GM18517 (cell line): ENCODE measurements at regions not wholly inside any gene's neighbourhood (a gene's known extent, or its start where the extent isn't known, plus 50 kb on each side); places are given as distances from the start of the nearest gene placed in this dataset.

ENCODE experiments used
- ATAC-seq: cut with Tn5 transposase; IDR thresholded peaks from one replicate; pipeline ENCODE4 v1.9.1; 2021; ENCODE audit warnings: mild to moderate bottlenecking, moderate library complexity; ENCODE audit not compliant: unreplicated experiment

DNA sequence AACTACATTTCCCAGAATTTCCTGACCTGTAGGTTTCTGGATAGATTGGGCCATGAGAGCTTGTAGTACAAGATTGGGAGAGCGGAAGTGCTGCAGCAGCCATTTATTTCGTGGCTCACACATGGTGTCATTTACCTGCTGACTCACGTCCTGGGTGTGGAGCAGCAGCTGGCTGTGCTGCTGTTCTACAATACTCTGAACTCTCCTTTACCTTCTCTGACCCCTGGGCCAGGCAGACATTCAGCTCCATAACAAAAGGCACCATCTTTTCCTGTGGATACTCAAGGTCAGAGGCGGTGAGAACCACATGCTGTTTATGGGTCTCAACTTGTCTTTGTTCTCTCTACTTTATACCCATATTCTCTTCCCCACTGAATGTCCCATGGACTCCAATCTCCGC, 490.2 kb downstream of the IGSF11 start:
- ATAC-seq = no peak

DNA sequence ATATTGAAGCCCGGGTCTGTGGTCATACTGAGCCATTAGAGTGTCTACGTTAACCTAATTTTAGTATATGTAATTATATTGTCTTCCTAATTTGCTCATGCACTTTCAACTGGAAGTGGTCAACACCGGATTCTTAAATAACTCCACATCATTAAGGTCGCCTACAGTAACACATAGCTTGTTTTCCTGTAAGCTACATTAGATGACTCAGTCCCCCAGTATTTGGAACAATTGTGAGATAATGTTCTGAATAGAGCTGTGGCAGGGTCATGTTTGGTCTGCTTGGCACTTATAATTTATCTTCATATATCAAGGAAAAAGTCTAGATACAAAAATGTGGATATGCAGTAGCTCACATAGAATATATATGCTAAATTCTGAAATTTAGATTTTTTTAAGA, 486.2 kb downstream of the IGSF11 start:
- no peak for ATAC-seq

DNA sequence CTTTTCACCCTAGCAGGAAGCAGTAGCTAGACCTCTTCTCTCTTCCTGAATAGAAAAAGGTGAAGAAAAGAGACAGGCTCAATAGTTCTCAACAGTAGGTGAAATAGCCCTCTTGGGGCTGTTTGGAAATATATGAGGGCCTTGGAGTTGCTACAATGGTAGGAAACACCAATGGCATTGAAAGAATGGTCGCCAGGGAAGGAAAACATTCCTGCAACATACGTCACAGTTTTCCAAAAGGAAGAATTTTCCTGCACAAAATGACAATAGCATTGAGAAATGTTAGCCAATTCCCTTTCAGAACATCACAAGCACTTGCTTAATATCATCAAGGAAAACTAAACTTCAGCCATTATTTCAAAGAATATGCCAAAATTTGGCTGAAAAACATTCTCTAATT, 484.5 kb downstream of the IGSF11 start:
- ATAC-seq = no peak

DNA sequence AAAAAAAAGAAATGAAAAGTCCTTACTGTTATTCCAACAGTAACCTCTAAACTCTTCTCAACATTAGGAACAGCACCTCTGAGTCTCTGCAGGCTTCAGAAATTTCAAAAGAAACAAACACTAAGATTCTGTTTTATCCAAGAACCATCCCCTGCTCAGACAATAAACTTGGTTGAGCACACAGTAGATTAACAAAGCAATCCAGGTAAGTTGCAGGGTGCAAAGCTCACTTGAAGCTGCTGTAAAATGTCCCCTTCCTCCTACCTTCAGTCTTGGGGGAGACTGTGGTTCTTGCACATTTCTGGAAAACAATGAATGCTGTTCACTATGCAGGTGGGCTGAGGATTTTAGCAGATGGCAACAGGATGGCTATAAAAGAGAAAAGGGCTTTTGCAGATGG, 484.1 kb downstream of the IGSF11 start:
- no peak for ATAC-seq

DNA sequence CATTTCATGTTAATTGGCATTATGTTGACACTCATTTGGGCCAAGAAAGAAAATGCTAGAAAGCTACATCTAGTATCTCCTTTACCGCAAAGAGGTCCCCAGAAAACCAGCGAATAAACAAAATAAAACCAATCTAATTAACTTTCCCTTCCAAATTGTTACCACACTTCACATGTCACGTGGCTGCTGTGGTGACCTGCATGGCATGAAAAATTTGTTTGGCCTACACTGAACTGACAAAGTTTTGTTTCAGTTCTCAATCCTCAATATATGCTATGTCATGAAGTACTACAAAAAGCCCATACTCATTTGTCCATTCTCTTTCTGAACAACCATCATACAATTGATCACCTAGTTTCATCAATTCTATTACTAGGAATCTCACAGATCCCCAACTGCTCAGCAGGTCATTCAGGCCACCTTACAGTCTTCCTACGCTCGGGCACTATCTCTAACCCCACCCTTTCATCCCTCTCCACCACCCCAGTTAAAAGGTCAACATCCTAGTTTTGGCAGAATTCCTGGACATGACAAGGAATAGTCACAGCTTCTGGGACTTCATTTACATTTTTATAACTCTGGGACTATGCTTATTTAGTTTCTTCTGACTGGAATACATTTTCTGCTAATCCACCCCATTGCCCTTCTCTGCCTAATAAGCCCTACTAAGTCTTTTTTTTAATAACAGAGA, 480.4 kb downstream of the IGSF11 start:
- no peak for ATAC-seq

DNA sequence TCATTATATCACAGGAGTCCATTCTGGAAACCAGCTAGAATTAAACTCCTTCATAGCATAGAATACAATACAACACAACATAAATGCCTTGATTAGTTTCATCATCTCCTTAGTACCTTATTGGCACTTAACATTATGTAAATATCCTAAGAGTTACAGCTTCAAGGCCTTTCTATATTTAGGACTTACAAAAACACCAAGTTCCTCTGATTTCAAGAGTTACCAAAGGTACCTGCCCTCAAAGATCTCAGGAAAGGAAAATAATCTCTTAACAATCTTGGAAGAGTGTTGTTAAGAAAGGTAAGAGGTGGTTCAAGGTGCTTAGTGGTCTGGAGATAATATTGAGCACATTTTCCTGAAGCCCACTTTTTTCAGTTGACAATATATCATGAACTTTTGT, 477.7 kb downstream of the IGSF11 start:
- ATAC-seq = no peak

DNA sequence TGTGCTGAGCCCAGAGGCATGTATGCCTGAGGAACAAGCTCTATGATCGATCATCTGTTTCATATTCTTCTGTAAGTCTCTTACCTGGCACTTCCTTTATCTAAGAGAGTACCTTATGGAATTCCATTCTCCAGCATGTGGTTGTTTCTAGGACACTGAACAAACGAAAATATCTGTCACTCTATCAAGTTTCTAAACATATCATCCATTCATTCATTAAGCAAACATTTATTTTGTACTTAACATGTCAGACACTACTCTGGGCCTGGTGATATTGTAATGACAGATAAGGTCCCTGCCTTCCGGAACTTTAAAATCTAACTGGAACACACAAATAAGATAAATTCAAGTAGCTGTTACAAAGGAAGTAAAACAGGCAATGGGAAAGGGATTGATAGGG, 477.1 kb downstream of the IGSF11 start:
- ATAC-seq = no peak

DNA sequence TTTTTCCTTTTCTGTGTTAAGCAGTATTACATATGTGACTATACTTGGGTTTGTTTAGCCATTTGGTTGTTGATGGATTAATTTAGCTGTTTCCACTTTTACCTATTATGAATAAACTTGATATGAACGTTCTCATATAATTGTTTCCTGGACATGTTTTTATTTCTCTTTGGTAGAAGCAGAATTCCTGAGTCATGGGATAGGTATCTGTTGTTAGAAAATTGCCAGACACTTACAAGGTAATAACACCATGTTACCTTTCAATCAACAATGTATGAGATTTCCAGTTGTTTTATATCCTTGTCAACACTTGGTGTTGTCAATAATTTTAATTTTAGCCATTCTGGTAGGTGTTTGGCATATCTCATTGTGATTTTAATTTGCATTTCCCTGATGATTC, 475.4 kb downstream of the IGSF11 start:
- no peak for ATAC-seq

DNA sequence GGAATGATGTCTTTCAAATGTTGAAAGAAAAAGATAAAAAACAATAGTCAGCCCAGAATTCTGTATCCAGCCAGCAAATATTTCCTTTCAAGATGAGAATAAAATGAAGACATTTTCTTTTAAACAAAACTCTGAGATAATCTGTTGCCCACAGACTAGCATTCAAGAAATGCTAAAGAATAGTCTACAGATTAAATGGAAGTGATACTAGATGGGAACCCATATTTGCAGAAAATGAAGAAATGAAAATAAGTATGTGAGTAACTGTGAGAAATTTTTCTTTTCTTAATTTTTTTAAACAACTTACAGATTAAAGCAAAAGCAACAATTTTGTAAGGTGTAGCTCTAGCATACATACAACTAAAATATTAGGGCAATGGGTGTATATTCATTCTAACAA, 469.8 kb downstream of the IGSF11 start:
- no peak for ATAC-seq

DNA sequence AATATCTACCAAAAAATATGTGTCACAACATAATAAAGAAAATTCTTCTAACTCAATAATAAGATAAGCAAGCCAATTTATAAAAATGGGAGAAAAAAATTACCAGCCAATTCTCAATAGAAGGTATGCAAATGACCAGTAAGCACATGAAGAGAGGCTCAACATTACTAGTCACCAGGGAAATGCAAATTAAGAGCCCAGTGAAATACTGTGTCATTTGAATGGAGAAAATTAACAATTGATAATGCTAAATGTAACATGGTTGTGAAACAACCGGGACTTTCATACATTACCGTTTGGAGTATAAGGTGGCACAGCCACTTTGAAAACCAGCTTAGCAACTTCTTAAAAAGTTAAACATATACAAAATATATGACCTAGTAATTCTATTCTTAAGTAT, 460.7 kb downstream of the IGSF11 start:
- ATAC-seq = no peak

DNA sequence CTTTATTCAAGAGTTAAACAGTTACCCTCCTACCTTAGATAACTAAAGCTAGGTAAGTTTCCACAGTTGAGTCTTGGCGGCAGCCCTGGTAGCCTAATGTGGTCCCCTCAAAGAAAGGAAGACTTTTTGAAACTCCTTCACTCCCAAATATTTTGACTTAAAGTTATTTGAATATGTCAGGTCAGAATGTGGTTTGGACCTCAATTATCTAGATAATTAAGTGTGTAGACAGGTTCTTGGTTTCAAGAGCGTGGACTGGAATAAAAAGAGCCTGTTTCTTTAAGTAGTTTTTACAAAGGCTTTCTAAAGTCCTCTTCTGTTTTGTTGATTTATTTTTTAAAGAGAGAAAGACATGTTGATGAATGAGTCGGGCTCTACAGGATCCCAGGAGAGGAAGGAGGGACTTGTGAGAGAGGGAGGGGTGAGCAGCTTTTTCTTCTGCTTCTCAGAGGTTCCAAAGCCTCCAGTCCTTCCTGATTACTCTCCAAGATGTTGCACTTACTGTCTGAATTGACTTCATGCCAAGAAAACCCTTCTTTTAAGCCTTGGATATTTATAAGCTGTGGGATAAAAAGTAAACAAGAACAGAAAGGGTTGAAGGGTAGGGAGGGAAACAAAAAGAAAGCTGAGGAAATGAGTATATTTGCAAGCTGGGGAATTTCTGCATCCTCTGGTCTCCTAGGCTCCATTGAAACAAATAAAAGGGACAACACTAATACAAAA, 457.4 kb downstream of the IGSF11 start:
- ATAC-seq = no peak

DNA sequence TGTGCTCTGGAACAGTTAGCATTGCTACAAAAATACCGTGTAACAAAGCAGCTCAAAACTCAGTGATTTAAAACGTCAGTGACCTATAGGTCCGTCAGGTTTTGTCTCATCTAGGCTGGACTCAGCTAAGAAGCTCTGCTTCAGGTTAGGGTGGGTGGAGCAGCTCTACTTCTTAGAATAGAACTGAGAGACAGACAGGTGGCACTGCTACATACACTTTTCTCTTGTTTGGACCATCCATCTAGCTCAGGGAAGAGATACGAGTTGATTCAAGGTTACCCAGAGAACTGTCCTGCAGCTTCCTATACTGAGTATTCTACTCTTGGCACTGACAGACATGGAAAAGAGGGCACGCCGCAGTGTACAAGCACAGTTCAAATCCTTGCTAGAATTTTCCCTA, 456.1 kb downstream of the IGSF11 start:
- ATAC-seq = no peak

DNA sequence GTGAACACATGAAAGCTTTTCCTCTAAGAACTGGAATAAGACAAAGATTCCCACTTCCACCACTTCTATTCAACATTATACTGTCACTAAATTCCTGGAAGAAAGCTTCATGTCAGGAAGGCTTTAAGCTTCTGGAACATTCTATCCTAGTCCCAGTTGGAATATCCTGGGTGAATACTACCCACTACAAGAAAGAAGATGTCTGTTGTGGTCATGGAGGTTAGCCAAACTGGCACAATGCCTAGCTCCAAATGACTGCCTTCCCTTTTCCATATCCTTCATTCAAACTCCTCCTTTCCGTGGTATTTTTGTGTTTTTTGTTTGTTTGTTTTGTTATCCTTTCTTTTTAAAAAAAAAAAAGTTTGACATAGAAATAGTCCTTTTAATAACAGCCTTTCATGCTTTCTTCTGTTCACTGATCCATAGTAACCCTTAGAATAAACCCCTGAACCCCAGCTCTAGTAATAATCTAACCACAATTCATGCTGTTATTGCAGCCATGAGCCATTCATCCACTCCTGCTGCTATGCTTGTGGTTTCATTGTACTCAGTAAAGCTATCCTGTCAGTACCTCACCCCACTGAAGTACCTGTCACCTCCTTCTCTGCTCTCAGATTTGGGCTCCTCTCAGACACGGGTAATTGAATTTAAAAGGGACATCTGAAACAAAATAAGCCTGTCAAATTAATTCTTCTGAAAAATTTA, 447.5 kb downstream of the IGSF11 start:
- ATAC-seq = no peak

DNA sequence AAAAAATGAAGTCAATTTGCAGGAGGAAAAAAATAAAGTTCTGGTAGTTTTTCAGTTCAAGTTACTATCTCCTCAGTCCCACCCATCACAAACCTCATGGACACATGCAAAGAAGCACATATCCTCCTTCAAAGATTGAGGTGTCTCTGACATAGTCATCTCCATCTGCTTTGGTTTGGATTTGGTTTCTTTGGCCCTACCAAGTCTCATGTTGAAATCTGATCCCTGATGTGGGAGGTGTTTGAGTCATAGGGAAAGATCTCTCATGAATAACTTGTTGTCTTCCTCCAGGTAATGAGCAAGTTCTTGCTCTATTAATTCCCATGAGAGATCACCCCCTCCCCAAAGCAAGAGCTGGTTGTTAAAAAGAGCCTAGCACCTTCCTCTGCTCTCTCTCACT, 446.8 kb downstream of the IGSF11 start:
- ATAC-seq = no peak

DNA sequence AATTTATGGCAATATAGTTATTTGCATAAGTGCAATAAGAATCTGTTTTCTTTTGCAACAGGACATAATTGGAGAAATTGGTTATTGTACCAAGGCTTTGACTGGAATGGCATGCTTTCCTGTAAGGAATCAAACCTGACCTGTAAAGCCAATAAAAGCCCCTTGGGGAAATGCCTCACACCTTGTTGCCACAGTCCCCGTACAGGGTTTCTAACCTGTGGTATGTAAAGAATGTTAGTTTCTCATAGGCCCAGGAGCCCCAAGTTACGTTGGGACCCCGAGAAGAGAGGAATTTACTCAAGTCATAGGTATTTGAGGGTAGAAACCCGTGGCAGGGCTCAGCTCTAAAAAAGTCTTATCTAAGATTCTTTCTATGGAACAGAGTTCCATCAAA, 441.4 kb downstream of the IGSF11 start:
- ATAC-seq = no peak

DNA sequence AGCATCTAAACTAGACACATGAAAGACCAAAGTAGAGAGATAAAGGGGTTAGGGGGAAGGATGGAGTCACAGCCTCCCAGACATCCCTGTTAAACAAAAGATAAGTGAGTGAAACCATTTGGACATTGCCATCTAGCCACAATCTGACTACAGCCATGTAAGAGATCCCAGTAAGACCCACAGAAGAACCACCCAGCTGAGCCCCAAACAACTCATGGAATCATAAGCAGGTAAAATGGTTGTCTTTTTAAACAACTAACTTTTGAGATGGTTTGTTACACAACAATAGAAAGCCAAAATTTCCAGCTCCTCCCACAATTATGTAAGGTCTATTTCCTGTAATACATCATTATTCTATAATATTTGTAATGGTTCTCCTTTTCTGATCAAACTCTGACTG, 437.5 kb downstream of the IGSF11 start:
- no peak for ATAC-seq

DNA sequence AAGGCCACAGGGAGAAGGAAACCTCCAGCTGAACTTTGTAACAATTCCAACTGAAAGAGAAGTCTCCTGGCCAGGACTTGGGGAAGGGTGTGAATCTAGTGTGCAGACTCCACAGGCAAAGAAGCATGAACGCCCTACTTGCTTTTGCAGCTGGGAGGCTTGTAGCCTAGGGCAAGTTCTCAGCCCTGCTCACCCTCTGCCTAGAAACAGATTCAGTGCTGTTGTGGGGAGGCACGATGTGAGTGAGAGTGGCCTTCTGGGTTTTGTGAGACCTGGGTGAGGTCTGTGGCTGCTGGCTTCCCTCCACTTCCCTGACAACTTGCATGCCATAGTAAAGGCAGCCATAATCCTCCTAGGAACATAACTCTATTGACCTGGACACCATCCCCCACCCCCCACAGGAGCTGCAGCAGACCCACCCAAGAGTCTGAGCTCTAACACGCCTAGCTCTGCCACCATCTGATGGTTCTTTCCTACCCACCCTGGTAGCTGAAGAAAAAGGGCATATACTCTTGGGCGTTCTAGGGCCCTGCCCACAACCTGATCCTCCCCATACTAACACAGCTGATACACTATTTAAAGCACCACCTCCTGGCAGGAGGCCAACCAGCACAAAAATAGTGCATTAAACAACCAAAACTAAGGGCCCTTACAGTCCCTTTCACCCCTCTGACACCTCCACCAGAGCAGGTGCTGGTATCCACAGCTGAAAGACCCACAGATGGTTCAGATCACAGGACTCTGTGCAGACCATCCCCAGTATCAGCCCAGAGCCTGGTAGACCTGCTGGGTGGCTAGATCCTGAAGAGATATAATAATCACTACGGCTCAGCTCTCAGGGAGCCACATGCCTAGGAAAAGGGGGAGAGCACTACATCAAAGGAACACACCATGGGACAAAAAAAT, 426.5 kb downstream of the IGSF11 start:
- ATAC-seq = no peak

DNA sequence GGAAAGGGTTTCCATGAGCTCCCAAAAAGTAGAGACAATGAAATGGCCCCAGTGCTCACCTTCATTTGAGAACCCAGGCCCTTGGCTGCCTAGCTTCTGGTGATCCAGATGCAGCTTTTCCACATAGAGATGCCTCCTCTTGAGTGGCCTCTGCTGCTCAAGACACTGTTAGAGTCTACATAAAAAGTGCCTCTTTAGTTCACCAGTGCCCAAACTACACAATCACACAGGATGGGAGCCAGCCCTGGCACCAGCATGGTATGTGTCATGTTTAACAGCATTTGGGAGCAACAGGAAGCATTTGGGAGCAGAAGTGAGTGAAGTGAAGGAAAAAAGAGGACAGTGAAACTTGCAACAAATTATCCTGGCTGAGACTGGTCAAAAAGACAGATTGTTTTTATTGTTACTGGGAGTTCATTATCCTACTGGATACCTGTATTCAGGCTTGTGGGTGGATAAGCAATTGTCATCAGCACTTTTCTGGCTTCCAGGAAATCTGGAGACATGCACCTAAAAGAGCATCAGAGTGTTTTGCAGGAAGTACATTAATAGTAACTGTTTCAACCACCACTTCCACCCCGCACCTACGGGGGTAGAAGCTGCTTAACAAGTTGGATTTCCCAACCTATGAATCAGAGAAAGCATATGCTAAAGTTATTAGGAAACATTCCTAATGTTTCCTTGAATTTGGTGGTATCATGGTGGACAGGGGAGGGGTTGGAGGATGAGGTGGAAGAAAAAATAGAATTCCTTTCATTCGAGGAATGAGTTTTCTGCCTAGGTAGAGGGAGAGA, 416.2 kb downstream of the IGSF11 start:
- ATAC-seq = no peak

DNA sequence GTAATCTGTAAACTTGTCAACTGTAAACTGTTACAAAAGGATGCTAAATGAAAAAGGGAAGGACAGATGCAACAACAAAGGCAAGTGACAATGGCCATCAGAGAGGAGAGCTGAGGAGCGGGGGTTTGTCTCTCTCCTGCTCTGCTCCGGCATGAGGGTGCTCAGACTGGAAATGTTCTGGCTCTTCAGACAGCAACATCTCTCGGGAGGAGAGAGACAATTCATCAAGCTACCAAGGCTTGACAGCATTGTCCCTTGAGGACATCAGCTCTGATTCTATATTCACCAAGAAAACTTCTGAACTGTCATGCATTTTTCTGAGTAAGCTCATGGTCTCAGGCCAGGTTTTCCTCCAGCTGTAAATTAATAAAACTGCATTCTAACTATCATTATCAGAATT, 408.2 kb downstream of the IGSF11 start:
- no peak for ATAC-seq

DNA sequence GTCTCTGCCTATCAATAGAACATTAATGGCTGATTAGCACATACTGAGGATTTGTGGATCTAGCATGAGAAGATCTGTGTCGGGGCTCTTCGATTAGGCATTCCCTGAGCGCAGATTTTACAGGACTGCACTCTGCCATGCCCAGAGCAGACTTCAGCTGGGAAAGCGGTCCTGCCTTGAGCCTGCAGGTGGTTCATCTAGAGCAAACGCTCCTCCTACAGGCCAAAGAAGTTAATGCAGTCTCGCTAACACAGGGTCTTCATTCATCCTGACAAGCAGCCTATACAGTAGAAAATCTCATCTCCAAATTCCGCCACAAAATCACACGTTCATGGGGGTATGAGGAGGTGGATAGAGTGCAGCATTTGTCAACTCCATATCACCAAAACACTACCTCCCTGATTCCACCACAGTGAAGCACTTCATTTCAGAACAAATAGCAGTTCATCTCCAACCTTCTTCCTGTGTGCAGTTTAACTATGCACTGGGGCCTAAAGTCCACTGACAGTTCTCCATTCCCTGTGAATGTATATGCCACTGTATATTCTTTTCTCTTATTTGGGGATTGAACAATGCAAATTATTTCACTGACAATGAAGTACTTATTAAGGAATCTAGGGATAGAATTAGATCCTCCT, 405.8 kb downstream of the IGSF11 start:
- ATAC-seq = peak; percentile 98
